NCI-H774 (cell line): ENCODE measurements at regions not wholly inside any gene's neighbourhood (a gene's known extent, or its start where the extent isn't known, plus 50 kb on each side); places are given as distances from the start of the nearest gene placed in this dataset.

Source experiments
- DNase-seq: peaks from one replicate; lab custom pipeline; 2025; lab: John Stamatoyannopoulos, UW

- no peak for DNase-seq
These were observed 308.5 kb downstream of the BMP7 start for GRCh38 chr20:56957737-56958553.

- no peak for DNase-seq
These were observed 301.5 kb downstream of the BMP7 start for GRCh38 chr20:56964901-56965300.

GRCh38 chr20:56967916-56968315 is 298.5 kb downstream of the BMP7 start:
- no peak for DNase-seq

- no peak for DNase-seq
These were observed 297.9 kb downstream of the BMP7 start for GRCh38 chr20:56968376-56969048.

GRCh38 chr20:56974499-56975250 is 291.8 kb downstream of the BMP7 start:
- no peak for DNase-seq

DNA sequence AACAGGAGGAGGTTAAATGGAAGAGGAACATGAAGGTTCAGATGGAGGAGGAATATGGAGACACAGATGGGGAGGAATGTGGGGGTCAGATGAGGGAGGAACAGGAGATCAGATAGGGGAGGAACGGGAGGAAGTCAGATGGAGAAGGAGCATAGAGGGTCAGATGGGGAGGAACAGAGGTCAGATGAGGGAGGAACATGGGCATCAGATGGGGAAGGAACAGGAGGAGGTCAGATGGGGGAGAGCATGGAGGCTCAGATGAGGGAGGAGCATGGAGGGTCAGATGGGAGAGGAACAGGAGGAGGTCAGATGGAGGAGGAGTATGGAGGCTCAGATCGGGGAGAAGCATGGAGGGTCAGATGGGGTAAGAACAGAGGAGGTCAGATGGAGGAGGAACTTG is 290.6 kb downstream of the BMP7 start:
- no peak for DNase-seq

DNA sequence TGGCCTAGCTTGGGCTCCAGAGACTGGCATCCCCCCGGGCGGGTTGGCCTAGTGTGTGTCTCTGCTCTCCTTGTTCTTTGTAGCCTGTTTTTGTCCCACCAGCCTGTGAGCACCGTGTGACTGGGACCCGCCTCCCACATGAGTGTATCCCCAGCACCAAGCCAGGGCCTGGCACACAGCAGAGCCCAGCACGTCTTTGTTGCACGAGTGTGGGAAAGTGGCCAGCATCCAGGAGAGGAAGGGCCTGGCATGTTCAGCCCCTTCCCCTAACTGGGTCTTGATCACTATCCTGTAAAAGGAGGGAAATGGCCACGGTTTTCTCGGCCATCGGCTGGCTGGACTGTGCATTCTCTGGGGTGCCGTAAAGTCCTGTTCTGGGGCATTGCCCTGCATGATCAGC is 290.1 kb downstream of the BMP7 start:
- DNase-seq, result no peak

DNA sequence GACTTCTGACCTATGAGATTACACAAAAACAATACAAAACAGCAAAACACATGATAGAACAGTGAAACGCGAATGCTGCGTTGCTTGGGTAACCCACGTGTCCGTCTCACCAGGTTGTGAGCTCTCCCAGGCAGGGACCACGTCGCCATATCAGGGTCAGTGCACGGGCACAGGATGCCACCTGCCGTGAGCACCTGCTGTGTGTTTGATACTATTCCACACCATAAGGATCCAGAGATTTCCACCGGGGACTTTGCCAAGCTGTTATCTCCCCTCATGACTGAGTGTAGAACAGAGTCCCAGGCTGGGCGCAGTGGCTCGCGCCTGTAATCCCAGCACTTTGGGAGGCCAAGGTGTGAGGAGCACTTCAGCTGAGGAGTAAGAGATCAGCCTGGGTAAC is 288.0 kb downstream of the BMP7 start:
- no peak for DNase-seq

GRCh38 chr20:56979125-56979524 is 287.3 kb downstream of the BMP7 start:
- DNase-seq, result no peak

DNA sequence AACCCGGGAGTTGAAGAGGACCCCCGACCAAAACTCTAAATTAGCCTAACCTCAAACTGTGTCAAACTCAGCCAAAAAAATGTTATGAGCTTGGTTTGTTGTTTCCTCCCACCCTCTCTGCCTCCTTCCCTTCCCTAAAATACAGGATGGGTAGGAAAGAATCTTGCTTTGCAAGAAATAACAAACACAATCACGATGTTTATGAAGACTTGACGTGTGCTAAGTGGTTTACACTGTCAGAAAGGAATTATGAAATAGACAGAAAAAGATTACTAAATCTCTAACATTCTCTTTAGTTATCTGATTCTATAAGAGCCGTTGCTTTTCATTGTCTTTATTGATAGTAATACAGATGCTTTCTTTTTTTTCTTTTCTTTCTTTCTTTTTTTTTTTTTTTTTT is 285.1 kb downstream of the BMP7 start:
- no peak for DNase-seq

DNA sequence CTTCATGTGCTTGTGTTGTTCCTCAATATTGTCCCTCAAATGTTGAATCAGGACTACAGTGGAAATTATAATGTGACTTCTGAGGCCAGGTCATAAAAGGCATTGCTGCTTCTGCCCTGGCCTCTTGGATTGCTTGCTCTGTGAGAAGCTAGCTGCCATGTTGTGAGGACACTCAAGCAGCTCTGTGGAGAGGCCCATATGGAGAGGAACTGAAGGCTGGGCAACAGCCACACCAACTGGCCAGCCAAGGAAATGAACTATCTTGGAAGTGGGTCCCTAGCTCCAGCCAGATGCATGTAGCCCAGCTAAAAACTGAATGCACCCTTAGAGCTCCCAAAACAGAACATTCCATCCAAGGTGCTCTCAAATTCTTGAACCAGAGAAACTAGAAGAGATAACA is 282.6 kb downstream of the BMP7 start:
- DNase-seq, result no peak

DNA sequence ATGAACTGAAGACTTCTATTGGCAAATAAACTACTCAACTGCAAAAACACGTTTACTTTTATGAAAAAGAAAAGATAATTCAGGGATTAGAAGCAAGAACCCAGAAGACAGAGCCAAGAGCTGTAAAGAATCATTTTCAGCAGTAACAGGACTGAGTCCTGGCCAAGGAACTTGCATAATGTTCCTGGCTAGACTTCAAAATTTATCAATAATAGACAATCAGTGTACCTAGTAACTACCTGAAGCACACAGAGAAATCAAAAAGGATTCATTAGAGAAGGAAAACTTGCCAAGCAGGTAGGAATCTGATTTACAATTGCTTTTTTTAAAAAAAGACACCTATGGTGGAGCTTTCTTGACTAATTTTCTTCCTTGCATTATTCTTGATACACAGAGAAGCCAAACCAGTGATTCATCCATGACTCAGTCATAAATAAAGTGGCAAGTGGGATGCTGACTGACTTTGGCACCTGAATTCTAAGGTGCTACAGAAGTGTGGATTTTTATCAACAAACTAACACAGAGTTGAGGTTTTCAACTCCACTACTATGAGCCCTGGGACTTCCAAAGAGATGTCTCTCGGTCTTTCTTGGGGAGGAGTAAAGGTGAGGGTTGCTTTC is 281.3 kb downstream of the BMP7 start:
- no peak for DNase-seq

- DNase-seq, result no peak
These were observed 280.0 kb downstream of the BMP7 start for GRCh38 chr20:56986476-56986875.

DNA sequence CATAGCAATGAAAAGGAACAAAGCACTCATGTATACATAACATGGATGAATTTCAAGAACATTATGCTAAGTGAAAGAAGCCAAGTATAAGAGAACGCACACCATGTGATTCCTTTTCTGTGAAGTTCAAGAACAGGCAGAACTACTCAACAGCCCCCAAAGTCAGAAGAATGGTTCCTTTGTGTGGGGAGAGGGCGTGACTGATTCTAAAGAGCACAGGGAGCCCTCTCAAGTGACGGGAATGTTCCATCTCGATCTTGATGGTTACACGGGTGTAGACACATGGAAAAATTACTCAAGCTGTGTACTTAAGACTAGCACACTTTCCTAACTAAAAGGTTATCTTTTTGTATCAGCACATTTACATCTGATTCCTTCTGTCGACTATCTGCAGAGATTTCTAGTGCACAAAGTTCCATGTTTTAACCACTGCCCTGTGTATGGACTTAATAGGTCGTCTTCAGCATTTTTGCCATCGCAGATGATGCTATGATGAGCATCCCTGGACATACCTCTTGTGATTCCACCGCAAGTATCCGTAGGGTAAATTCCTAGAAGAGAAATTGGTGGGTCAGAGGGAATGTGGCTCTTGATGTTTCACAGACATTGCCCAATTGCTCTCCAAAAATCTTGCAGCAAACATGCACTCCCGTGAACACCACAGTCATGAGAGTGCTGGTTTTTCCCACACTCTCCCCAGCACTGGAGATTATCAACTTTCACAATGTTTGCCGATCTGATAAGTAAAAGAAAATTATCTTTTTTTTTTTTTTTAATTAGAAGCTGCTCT is 279.3 kb downstream of the BMP7 start:
- no peak for DNase-seq

DNA sequence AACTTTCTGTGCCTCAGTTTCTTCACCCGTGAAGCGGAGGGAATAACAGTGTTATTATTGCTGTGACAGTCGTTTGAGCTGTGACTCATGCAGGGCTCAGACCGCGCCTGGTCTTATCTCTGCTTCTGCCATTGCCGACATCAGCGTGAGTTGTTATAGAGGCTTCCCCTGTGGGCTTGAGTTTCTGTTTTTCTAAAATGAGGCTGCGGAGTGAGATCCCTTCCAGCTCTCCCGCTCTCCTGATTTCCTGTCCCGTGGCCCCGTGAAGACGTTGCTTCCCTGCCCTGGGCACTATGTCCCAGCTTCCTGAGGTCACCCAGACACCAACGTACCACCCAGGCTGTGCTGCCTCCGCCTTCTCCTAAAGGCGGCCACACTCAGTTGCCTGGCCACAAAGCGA is 278.5 kb downstream of the BMP7 start:
- no peak for DNase-seq

DNA sequence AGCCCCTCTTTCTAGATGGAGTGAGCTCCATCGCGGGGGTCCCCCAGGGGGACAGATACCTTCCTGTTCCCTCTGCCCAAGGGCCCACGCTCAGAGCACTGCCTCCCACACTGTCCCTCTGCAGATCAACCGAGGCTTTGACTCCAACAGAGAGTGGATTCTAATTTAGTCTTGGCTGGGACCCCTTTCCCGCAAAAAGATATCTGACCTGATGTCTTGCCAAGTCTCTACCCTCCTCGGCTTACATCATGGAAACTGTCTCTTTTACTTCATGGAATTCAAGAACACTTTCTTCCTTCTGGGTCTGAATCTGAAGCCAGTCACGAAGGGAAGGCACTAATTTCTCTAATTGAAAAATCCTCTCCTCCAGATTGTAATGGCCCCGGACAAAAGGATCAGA is 278.0 kb downstream of the BMP7 start:
- DNase-seq, result no peak

GRCh38 chr20:56989516-56989915 is 276.9 kb downstream of the BMP7 start:
- DNase-seq, result no peak

DNA sequence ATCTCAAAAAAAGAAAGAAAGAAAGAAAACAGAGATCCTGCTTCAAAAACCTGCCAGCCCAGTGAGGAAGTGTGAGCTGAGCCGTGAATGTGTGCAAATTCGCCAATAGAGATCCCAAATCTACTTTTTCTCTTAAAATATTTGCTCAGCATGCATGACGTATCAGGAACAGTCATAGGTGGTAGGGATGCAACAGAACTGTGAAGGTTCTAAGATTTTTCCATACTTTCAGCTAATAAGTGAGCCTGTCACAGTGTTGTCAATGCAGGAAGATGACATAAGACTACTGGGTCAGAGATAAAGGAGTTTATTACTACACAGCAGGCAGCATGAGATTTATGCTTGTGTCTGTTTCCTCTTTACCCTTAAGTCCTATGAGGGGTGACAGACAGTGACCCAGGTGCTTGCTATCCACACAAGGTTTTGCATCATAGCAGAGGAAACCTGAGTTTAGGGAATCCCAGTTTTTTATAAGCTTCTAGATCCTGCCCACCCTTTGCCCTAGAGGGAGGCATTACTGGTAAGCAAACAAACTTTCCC is 273.4 kb downstream of the BMP7 start:
- DNase-seq, result no peak

- no peak for DNase-seq
These were observed 272.4 kb downstream of the BMP7 start for GRCh38 chr20:56994006-56994405.

- no peak for DNase-seq
These were observed 271.3 kb downstream of the BMP7 start for GRCh38 chr20:56995149-56995548.

GRCh38 chr20:56995635-56996075 is 270.8 kb downstream of the BMP7 start:
- DNase-seq, result no peak
